ENCODE measurements at regions not wholly inside any gene's neighbourhood (a gene's known extent, or its start where the extent isn't known, plus 50 kb on each side); places are given as distances from the start of the nearest gene placed in this dataset.
"Not testable (repeated sequence)": the region's sequence is repeated elsewhere in the genome, so short reads cannot be mapped to it uniquely, and the experiment has no call there.

DNA sequence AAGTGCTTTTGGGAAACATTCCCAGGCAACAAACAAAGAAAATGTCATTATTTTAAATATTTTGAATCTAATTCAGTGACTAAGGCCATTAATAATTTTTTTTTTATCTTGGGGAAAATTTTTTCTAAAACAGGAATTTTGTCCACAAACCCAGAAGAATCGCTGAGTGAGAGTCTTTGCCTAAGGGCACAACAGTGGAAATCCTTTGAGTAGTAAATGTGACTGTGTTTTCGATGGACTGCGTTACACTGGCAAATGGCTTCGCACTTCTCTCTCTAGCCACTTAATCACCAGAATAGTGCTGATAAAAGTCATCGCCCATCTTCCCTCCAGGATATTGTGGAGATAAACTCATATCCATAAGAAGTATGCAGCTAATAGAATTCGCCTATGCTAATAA is 430.3 kb upstream of the AKR1E2 start:
- in situ Hi-C loops (cut with MboI), result no loop called here
- Histone ChIP-seq H3K79me2 (ENCODE audit: insufficient read depth) (no peaks in the 10 kb centered on the region), H3K4me1 (ENCODE audit: insufficient read depth) (no peaks in the 10 kb centered on the region), H3K27ac (no peak overlapping the region), H3K4me3 (no peak overlapping the region), H3K9ac (no peak overlapping the region), H2AFZ (no peak overlapping the region), H3K27me3 (replicated peaks; ENCODE audit: insufficient read depth) (no peaks in the 10 kb centered on the region), H3F3A (ENCODE audit: insufficient read depth) (no peaks in the 10 kb centered on the region), H3K36me3 (ENCODE audit: low read depth) (no peaks in the 10 kb centered on the region), H3K4me2 (ENCODE audit: unreplicated experiment) (no peak overlapping the region), H4K20me1 (ENCODE audit: insufficient read depth) (no peaks in the 10 kb centered on the region), H3K9me2 (ENCODE audit: insufficient read depth) (no peaks in the 10 kb centered on the region), H3K9me3 (ENCODE audit: low read depth) (no peaks in the 10 kb centered on the region)
- DNase-seq, result no peak
- TF ChIP-seq EZH2phosphoT487 (IDR thresholded peaks at IDR 0.05; ENCODE audit: insufficient read depth, low read depth) (no peak), EZH2 (IDR thresholded peaks at IDR 0.05; ENCODE audit: insufficient read depth, poor library complexity, severe bottlenecking) (no peak)
- 96 to 98% methylated on average over 6 of the region's 6 CpGs for WGBS, 2 experiments (ENCODE audit: low coverage in 1 of 2, low lambda C conversion rate in 2 of 2, missing lambda C conversion rate in 2 of 2)

DNA sequence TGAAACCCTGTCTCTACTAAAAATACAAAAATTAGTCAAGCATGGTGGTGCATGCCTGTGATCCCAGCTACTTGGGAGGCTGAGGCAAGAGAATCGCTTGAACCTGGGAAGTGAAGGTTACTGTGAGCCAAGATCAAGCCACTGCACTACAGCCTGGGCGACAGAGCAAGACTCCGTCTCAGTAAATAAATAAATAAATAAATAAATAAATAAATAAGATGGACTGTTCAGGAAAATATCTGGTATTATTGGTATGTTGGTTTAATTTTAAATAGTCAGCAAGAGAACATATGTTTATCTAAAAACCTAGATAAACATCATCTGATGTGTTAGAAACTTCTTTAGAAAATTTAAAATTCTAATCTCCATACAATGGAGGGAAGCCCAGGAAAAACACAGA is 431.6 kb upstream of the AKR1E2 start:
- H3F3A ChIP-seq (ENCODE audit: insufficient read depth); H3K4me3 ChIP-seq; H3K27me3 ChIP-seq (replicated peaks; ENCODE audit: insufficient read depth); H3K9me2 ChIP-seq (ENCODE audit: insufficient read depth); H3K4me1 ChIP-seq (ENCODE audit: insufficient read depth); DNase-seq; H3K27ac ChIP-seq; H3K79me2 ChIP-seq (ENCODE audit: insufficient read depth); H3K4me2 ChIP-seq (ENCODE audit: unreplicated experiment); H3K9me3 ChIP-seq (ENCODE audit: low read depth); H3K9ac ChIP-seq; H3K36me3 ChIP-seq (ENCODE audit: low read depth); in situ Hi-C loops (cut with MboI); H4K20me1 ChIP-seq (ENCODE audit: insufficient read depth); H2AFZ ChIP-seq: not testable (repeated sequence)
- 77 to 78% methylated on average over 3 of the region's 3 CpGs for WGBS, 2 experiments (ENCODE audit: low coverage in 1 of 2, low lambda C conversion rate in 2 of 2, missing lambda C conversion rate in 2 of 2)

DNA sequence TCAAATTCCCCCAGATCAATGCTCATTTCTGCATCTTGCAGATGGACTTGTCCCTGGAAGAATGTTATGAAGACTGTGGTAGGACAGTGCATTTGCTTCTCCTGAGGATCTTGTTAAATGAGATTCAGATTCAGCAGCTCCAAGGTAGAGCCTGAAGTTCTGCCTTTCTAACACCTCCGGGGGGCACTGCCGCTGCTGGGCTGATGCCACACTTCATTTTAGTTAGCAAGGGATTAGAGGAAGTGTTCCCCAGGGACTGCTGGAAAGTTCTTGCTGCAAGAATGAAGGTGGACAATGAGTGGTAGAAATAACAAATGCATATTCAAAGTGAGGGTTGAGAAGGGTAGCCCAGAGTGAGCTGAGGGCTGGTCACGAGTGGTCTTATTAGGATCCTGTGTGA is 434.3 kb upstream of the AKR1E2 start:
- Histone ChIP-seq H3K27ac (no peak overlapping the region), H3K36me3 (ENCODE audit: low read depth) (no peaks in the 10 kb centered on the region), H2AFZ (no peak overlapping the region), H3K4me1 (ENCODE audit: insufficient read depth) (no peaks in the 10 kb centered on the region), H3F3A (ENCODE audit: insufficient read depth) (no peaks in the 10 kb centered on the region), H3K9ac (no peak overlapping the region), H4K20me1 (ENCODE audit: insufficient read depth) (no peaks in the 10 kb centered on the region), H3K79me2 (ENCODE audit: insufficient read depth) (no peaks in the 10 kb centered on the region), H3K27me3 (replicated peaks; ENCODE audit: insufficient read depth) (no peaks in the 10 kb centered on the region), H3K4me2 (ENCODE audit: unreplicated experiment) (no peak overlapping the region), H3K4me3 (no peak overlapping the region), H3K9me2 (ENCODE audit: insufficient read depth) (no peaks in the 10 kb centered on the region), H3K9me3 (ENCODE audit: low read depth) (no peaks in the 10 kb centered on the region)
- DNase-seq, result no peak
- in situ Hi-C loops (cut with MboI), result no loop called here
- TF ChIP-seq EZH2phosphoT487 (IDR thresholded peaks at IDR 0.05; ENCODE audit: insufficient read depth, low read depth) (no peak), EZH2 (IDR thresholded peaks at IDR 0.05; ENCODE audit: insufficient read depth, poor library complexity, severe bottlenecking) (no peak)
- WGBS, 2 experiments (ENCODE audit: low coverage in 1 of 2, low lambda C conversion rate in 2 of 2, missing lambda C conversion rate in 2 of 2), result 96 to 100% methylated on average over 3 of the region's 3 CpGs

DNA sequence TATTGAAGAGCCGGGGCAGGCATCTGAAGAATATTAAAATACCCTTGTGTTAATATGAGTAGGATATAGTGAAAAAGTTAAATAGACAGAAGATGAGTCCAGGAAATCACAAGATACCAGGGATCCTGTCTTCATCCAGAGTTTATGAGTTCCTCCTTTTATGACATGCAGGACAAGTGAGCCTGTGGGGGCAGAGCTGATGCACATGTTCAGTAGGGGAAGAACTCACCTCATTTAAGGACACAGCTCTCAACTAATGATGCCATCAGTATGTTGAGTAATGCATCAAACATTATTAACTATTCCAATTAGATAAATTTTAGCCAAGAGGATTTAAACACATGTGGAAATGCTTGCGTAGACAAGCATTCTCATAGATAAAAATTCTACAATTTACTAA is 435.8 kb upstream of the AKR1E2 start:
- Histone ChIP-seq H3K27me3 (replicated peaks; ENCODE audit: insufficient read depth) (no peaks in the 10 kb centered on the region), H3K9me2 (ENCODE audit: insufficient read depth) (no peaks in the 10 kb centered on the region), H3K9me3 (ENCODE audit: low read depth) (no peaks in the 10 kb centered on the region), H2AFZ (no peak overlapping the region), H3K27ac (no peak overlapping the region), H3K79me2 (ENCODE audit: insufficient read depth) (no peaks in the 10 kb centered on the region), H3K36me3 (ENCODE audit: low read depth) (no peaks in the 10 kb centered on the region), H4K20me1 (ENCODE audit: insufficient read depth) (no peaks in the 10 kb centered on the region), H3K4me2 (ENCODE audit: unreplicated experiment) (no peak overlapping the region), H3F3A (ENCODE audit: insufficient read depth) (no peaks in the 10 kb centered on the region), H3K4me1 (ENCODE audit: insufficient read depth) (no peaks in the 10 kb centered on the region), H3K9ac (no peak overlapping the region), H3K4me3 (no peak overlapping the region)
- TF ChIP-seq EZH2phosphoT487 (IDR thresholded peaks at IDR 0.05; ENCODE audit: insufficient read depth, low read depth), result no peak
- no peak for TF ChIP-seq EZH2 (IDR thresholded peaks at IDR 0.05; ENCODE audit: insufficient read depth, poor library complexity, severe bottlenecking)
- in situ Hi-C loops (cut with MboI), result no loop called here
- WGBS, 2 experiments (ENCODE audit: low coverage in 1 of 2, low lambda C conversion rate in 2 of 2, missing lambda C conversion rate in 2 of 2), result 74 to 86% methylated on average over 2 of the region's 2 CpGs
- DNase-seq, result no peak

DNA sequence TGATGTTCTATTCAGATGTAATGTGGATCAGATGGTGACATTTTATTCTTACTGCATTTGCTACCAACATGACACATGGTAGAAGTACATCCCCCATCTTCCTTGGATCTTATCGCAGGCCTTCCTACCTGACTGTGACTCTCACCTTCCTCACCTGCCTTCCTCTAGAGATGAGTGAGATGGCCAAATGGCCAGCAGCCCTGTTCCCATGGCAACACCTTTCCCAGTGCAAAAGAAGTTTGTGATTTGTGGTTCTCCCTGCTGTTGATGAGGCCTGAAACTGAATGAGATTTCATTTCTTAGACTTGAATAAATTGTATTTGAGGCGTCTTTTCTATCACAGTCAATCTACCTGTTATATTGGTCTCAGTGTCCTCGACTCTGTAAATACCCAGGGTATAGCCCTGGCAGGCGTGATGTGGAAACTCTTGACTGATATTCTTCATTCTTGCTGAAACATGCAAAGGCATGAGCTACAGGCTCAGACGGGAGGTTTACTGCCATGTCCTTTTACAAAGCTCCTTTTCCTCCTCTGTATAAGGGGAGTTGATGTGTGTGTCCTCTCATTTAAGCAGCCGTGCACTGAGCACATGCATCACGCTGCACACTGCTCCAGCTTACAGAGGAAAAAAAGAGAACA is 440.7 kb upstream of the AKR1E2 start:
- H3K27me3 ChIP-seq (replicated peaks; ENCODE audit: insufficient read depth), result no peaks in the 10 kb centered on the region
- no peaks in the 10 kb centered on the region for H3K79me2 ChIP-seq (ENCODE audit: insufficient read depth)
- in situ Hi-C loops (cut with MboI), result no loop called here
- no peaks in the 10 kb centered on the region for H3F3A ChIP-seq (ENCODE audit: insufficient read depth)
- 90% methylated on average over 7 of the region's 7 CpGs for WGBS, 2 experiments (ENCODE audit: low coverage in 1 of 2, low lambda C conversion rate in 2 of 2, missing lambda C conversion rate in 2 of 2)
- no peaks in the 10 kb centered on the region for H3K36me3 ChIP-seq (ENCODE audit: low read depth)
- peaks cover 18% of the 10 kb centered on the region for H3K4me1 ChIP-seq (ENCODE audit: insufficient read depth)
- H3K4me2 ChIP-seq (ENCODE audit: unreplicated experiment), result no peak overlapping the region
- H3K27ac ChIP-seq, result no peak overlapping the region
- H3K4me3 ChIP-seq, result no peak overlapping the region
- no peak for DNase-seq
- no peaks in the 10 kb centered on the region for H3K9me2 ChIP-seq (ENCODE audit: insufficient read depth)
- H3K9me3 ChIP-seq (ENCODE audit: low read depth), result no peaks in the 10 kb centered on the region
- TF ChIP-seq EZH2phosphoT487 (IDR thresholded peaks at IDR 0.05; ENCODE audit: insufficient read depth, low read depth) (no peak), EZH2 (IDR thresholded peaks at IDR 0.05; ENCODE audit: insufficient read depth, poor library complexity, severe bottlenecking) (no peak)
- H3K9ac ChIP-seq, result no peak overlapping the region
- no peaks in the 10 kb centered on the region for H4K20me1 ChIP-seq (ENCODE audit: insufficient read depth)
- H2AFZ ChIP-seq, result no peak overlapping the region
